Fibroblast of lung (primary cell): ENCODE measurements at regions not wholly inside any gene's neighbourhood (a gene's known extent, or its start where the extent isn't known, plus 50 kb on each side); places are given as distances from the start of the nearest gene placed in this dataset.

Experiments used
- EZH2 ChIP-seq: IDR thresholded peaks from 2 replicates; pipeline ENCODE4 v1.5.1; 2012; ENCODE audit warnings: low read length, control low read depth, mild to moderate bottlenecking; ENCODE audit errors: missing control alignments
- TF ChIP-seq, protein P1 (sequence below), 2 donors: IDR thresholded peaks in 1 of 2; conservative IDR thresholded peaks in 1 of 2; 1 replicate in 1 of 2; 2 replicates in 1 of 2; pipeline ENCODE4 v1.5.1; 2011 to 2012; ENCODE audit warnings: low read length in 2 of 2, control low read depth in 1 of 2, inconsistent platforms in 1 of 2, low read depth in 1 of 2, mild to moderate bottlenecking in 1 of 2

DNA sequence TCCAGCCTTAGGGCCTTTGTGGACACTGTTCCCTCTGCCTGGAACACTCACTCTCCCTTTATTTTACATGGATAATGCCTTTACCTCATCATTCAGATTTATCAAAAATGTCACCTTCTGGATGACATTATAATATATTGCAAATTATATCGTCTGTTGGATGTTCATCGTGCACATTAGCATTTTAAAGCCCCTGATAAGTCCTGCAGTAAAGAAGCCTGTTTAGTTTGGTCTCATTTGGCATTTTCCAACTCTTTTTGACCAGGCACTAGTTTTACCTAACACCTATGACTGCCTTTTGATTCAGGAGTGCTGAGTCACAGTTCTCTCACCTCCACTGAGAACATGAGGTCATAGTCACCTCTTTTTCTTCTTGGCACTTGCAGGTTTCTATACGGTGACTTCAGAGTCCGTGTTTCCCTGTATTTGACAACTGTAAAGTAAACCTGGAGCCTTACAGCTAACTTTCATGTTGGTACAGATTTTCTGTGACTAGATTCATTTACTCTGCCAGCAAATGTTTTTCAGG, 57.7 kb upstream of the STC2 start:
- TF ChIP-seq, protein P1, sequence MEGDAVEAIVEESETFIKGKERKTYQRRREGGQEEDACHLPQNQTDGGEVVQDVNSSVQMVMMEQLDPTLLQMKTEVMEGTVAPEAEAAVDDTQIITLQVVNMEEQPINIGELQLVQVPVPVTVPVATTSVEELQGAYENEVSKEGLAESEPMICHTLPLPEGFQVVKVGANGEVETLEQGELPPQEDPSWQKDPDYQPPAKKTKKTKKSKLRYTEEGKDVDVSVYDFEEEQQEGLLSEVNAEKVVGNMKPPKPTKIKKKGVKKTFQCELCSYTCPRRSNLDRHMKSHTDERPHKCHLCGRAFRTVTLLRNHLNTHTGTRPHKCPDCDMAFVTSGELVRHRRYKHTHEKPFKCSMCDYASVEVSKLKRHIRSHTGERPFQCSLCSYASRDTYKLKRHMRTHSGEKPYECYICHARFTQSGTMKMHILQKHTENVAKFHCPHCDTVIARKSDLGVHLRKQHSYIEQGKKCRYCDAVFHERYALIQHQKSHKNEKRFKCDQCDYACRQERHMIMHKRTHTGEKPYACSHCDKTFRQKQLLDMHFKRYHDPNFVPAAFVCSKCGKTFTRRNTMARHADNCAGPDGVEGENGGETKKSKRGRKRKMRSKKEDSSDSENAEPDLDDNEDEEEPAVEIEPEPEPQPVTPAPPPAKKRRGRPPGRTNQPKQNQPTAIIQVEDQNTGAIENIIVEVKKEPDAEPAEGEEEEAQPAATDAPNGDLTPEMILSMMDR (conservative IDR thresholded peaks at IDR 0.05 in 1 of 2, IDR thresholded peaks at IDR 0.05 in 1 of 2; ENCODE audit: low read depth in 1 of 2, low read length in 2 of 2): no peak
- TF ChIP-seq EZH2: no peak
